ENCODE measurements at regions not wholly inside any gene's neighbourhood (a gene's known extent, or its start where the extent isn't known, plus 50 kb on each side); places are given as distances from the start of the nearest gene placed in this dataset.

GRCh38 chr21:30957010-30957409 is 75.6 kb upstream of the KRTAP11-1 start:
- FAIRE-seq = no peak
- 95% methylated on average over 4 of the region's 4 CpGs; no CpG with 5 or more reads in 1 of the 2 experiments for WGBS, 2 experiments (ENCODE audit: extremely low coverage in 1 of 2, insufficient coverage in 1 of 2, insufficient read length in 1 of 2, insufficient replicate concordance in 2 of 2, low coverage in 1 of 2, low lambda C conversion rate in 2 of 2, missing lambda C conversion rate in 1 of 2)

More at GRCh38 chr21:30957010-30957409, 75.6 kb upstream of the KRTAP11-1 start:
- Histone ChIP-seq H3K79me2 (ENCODE audit: control insufficient read depth in 1 of 2, insufficient read depth in 2 of 2, low read length in 2 of 2) (no peaks in the 10 kb centered on the region), H2BK5ac (ENCODE audit: low read depth, low read length) (no peak overlapping the region), H3K79me1 (ENCODE audit: low read depth, low read length) (no peaks in the 10 kb centered on the region), H3K4me3 (ENCODE audit: extremely low read depth in 1 of 4, insufficient read depth in 2 of 4, low read depth in 3 of 4, low read length in 4 of 4) (no peak overlapping the region), H3K4me1 (replicated peaks in 1 of 4; ENCODE audit: control insufficient read depth in 3 of 4, insufficient read depth in 4 of 4, low read length in 3 of 4) (no peaks in the 10 kb centered on the region), H2AFZ (ENCODE audit: low read length) (no peak overlapping the region), H2BK20ac (ENCODE audit: low read length) (no peak overlapping the region), H4K91ac (replicated peaks; ENCODE audit: insufficient read length, low read length) (no peak overlapping the region), H3K36me3 (ENCODE audit: control insufficient read depth in 2 of 4, insufficient read depth in 4 of 4, low read length in 3 of 4) (no peaks in the 10 kb centered on the region), H4K5ac (ENCODE audit: insufficient read length, low read depth, low read length) (no peak overlapping the region), H2BK15ac (ENCODE audit: low read length) (no peak overlapping the region), H3K4me2 (ENCODE audit: insufficient read depth in 1 of 2, low read depth in 2 of 2, low read length in 2 of 2) (no peak overlapping the region), H3K27ac (ENCODE audit: low read depth, low read length) (no peak overlapping the region), H3K14ac (ENCODE audit: insufficient read length) (no peak overlapping the region), H3K9ac (replicated peaks in 1 of 4; ENCODE audit: extremely low read depth in 1 of 4, low read depth in 3 of 4, low read length in 3 of 4) (no peak overlapping the region), H4K8ac (ENCODE audit: extremely low read depth, insufficient read depth, low read length) (no peak overlapping the region), H3K18ac (ENCODE audit: extremely low read depth, low read length) (no peak overlapping the region), H3K27me3 (replicated peaks in 1 of 4; ENCODE audit: control insufficient read depth in 3 of 4, extremely low read depth in 1 of 4, insufficient read depth in 3 of 4, low read length in 3 of 4) (no peaks in the 10 kb centered on the region), H2AK5ac (ENCODE audit: low read depth, low read length) (no peak overlapping the region), H3K23ac (ENCODE audit: insufficient read length) (no peak overlapping the region), H3K4ac (replicated peaks; ENCODE audit: insufficient read length, low read depth, low read length) (no peak overlapping the region), H3K56ac (replicated peaks; ENCODE audit: insufficient read length, low read depth, low read length) (no peak overlapping the region), H2BK12ac (ENCODE audit: low read depth, low read length) (no peak overlapping the region), H2BK120ac (replicated peaks; ENCODE audit: low read depth, low read length) (no peak overlapping the region), H4K20me1 (replicated peaks in 1 of 2; ENCODE audit: control insufficient read depth in 1 of 2, insufficient read depth in 2 of 2, low read length in 2 of 2) (no peaks in the 10 kb centered on the region), H3K23me2 (ENCODE audit: low read depth, low read length) (no peaks in the 10 kb centered on the region; the same call in 1 of the 2 replicates), H3K9me3 (ENCODE audit: insufficient read depth in 2 of 2, low read depth in 1 of 2, low read length in 1 of 2) (no peaks in the 10 kb centered on the region)
- TF ChIP-seq KDM1A (IDR thresholded peaks at IDR 0.05; ENCODE audit: borderline replicate concordance, low read length) = no peak
- TF ChIP-seq EGR1 (IDR thresholded peaks at IDR 0.05; ENCODE audit: borderline replicate concordance, low read depth, low read length) = no peak
- no peak for TF ChIP-seq RBBP5 (IDR thresholded peaks at IDR 0.05; ENCODE audit: borderline replicate concordance, low read depth, low read length)
- TF ChIP-seq, protein P1, sequence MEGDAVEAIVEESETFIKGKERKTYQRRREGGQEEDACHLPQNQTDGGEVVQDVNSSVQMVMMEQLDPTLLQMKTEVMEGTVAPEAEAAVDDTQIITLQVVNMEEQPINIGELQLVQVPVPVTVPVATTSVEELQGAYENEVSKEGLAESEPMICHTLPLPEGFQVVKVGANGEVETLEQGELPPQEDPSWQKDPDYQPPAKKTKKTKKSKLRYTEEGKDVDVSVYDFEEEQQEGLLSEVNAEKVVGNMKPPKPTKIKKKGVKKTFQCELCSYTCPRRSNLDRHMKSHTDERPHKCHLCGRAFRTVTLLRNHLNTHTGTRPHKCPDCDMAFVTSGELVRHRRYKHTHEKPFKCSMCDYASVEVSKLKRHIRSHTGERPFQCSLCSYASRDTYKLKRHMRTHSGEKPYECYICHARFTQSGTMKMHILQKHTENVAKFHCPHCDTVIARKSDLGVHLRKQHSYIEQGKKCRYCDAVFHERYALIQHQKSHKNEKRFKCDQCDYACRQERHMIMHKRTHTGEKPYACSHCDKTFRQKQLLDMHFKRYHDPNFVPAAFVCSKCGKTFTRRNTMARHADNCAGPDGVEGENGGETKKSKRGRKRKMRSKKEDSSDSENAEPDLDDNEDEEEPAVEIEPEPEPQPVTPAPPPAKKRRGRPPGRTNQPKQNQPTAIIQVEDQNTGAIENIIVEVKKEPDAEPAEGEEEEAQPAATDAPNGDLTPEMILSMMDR (IDR thresholded peaks at IDR 0.05; ENCODE audit: control extremely low read depth in 1 of 3, insufficient read depth in 1 of 3, low read depth in 1 of 3, low read length in 3 of 3) = no peak
- ChIA-PET POLR2A (ENCODE audit: partially characterized antibody) (no interaction called here), CTCF (ENCODE audit: partially characterized antibody) (interaction anchor here (1.0 kb wide), 1 partner anchor 54 kb away, joined by 3 read pairs; no protein-coding TSS in a partner anchor)
- DNase-seq (ENCODE audit: low read depth in 1 of 2, low spot score in 2 of 2) = no peak
